SK-N-SH treated with all-trans-retinoic acid at 6 μM for 48 hours (cell line): ENCODE measurements at regions not wholly inside any gene's neighbourhood (a gene's known extent, or its start where the extent isn't known, plus 50 kb on each side); places are given as distances from the start of the nearest gene placed in this dataset.

ENCODE experiments used
- ATAC-seq: fragments of 200-7000 bp; cut with Tn5 transposase; 3 replicates; pipeline ENCODE4 v1.9.1; 2020; ENCODE audit warnings: mild to moderate bottlenecking, moderate library complexity
- ARNTL ChIP-seq: fragments of 450-650 bp; formaldehyde crosslinking; IDR thresholded peaks from 2 replicates; pipeline ENCODE4 v1.5.0; 2020; ENCODE audit warnings: low read depth, mild to moderate bottlenecking, moderate library complexity, borderline replicate concordance
- BACH2 ChIP-seq: fragments of 250-450 bp; sonication (Bioruptor Pico); IDR thresholded peaks from 2 replicates; pipeline ENCODE4 v1.9.0; 2021; ENCODE audit warnings: mild to moderate bottlenecking, borderline replicate concordance
- CREB5 ChIP-seq: fragments of 250-450 bp; sonication (Bioruptor Pico); IDR thresholded peaks from 2 replicates; pipeline ENCODE4 v1.5.1; 2020; ENCODE audit warnings: low read depth, mild to moderate bottlenecking, moderate library complexity
- CSDC2 ChIP-seq: fragments of 250-450 bp; sonication (Bioruptor Pico); IDR thresholded peaks from 2 replicates; pipeline ENCODE4 v1.5.0; 2020; ENCODE audit warnings: mild to moderate bottlenecking, moderate library complexity
- CSRNP3 ChIP-seq: fragments of 250-450 bp; sonication (Bioruptor Pico); IDR thresholded peaks from 2 replicates; pipeline ENCODE4 v1.5.1; 2021; ENCODE audit warnings: mild to moderate bottlenecking, moderate library complexity
- ESRRG ChIP-seq: fragments of 250-450 bp; sonication (Bioruptor Pico); IDR thresholded peaks from 2 replicates; pipeline ENCODE4 v1.6.1; 2021; ENCODE audit warnings: mild to moderate bottlenecking
- OSR1 ChIP-seq: fragments of 250-450 bp; sonication (Bioruptor Pico); IDR thresholded peaks from 2 replicates; pipeline ENCODE4 v1.8.0; 2022; ENCODE audit warnings: moderate library complexity, mild to moderate bottlenecking, inconsistent platforms
- POU6F1 ChIP-seq: fragments of 250-450 bp; sonication (Bioruptor Pico); IDR thresholded peaks from 2 replicates; pipeline ENCODE4 v1.8.0; 2021; ENCODE audit warnings: low read depth, mild to moderate bottlenecking, moderate library complexity, borderline replicate concordance
- RARB ChIP-seq: fragments of 250-450 bp; sonication (Bioruptor Pico); IDR thresholded peaks from 2 replicates; pipeline ENCODE4 v1.8.0; 2021; ENCODE audit warnings: mild to moderate bottlenecking, moderate library complexity
- SNAI2 ChIP-seq: fragments of 250-450 bp; sonication (Bioruptor Pico); IDR thresholded peaks from 2 replicates; pipeline ENCODE4 v1.5.0; 2020; ENCODE audit warnings: mild to moderate bottlenecking, moderate library complexity
- TCF4 ChIP-seq: fragments of 250-450 bp; sonication (Bioruptor Pico); IDR thresholded peaks from 2 replicates; pipeline ENCODE4 v1.8.0; 2021; ENCODE audit warnings: mild to moderate bottlenecking, moderate library complexity, borderline replicate concordance
- TOX ChIP-seq: fragments of 250-450 bp; sonication (Bioruptor Pico); IDR thresholded peaks from 2 replicates; pipeline ENCODE4 v1.8.0; 2021; ENCODE audit warnings: mild to moderate bottlenecking, moderate library complexity, borderline replicate concordance
- TSHZ2 ChIP-seq: fragments of 250-450 bp; sonication (Bioruptor Pico); IDR thresholded peaks from 2 replicates; pipeline ENCODE4 v1.5.0; 2020; ENCODE audit warnings: mild to moderate bottlenecking, moderate library complexity
- ZC3H10 ChIP-seq: fragments of 250-450 bp; sonication (Bioruptor Pico); IDR thresholded peaks from 2 replicates; pipeline ENCODE4 v1.5.1; 2021; ENCODE audit warnings: mild to moderate bottlenecking, moderate library complexity
- ZFP3 ChIP-seq: fragments of 250-450 bp; sonication (Bioruptor Pico); IDR thresholded peaks from 2 replicates; pipeline ENCODE4 v1.5.0; 2020; ENCODE audit warnings: mild to moderate bottlenecking, moderate library complexity
- ZFP30 ChIP-seq: fragments of 450-650 bp; formaldehyde crosslinking; IDR thresholded peaks from 2 replicates; pipeline ENCODE4 v1.5.0; 2022; ENCODE audit warnings: mild to moderate bottlenecking, moderate library complexity
- ZNF70 ChIP-seq: fragments of 450-650 bp; formaldehyde crosslinking; IDR thresholded peaks from 2 replicates; pipeline ENCODE4 v1.5.0; 2020; ENCODE audit warnings: mild to moderate bottlenecking, moderate library complexity
- ZNF8 ChIP-seq: fragments of 450-650 bp; formaldehyde crosslinking; IDR thresholded peaks from 2 replicates; pipeline ENCODE4 v1.5.0; 2020; ENCODE audit warnings: mild to moderate bottlenecking, moderate library complexity
- TF ChIP-seq, protein P1 (sequence below): fragments of 250-450 bp; sonication (Bioruptor Pico); IDR thresholded peaks from 2 replicates; pipeline ENCODE4 v1.8.0; 2020; ENCODE audit warnings: mild to moderate bottlenecking, moderate library complexity, borderline replicate concordance

DNA sequence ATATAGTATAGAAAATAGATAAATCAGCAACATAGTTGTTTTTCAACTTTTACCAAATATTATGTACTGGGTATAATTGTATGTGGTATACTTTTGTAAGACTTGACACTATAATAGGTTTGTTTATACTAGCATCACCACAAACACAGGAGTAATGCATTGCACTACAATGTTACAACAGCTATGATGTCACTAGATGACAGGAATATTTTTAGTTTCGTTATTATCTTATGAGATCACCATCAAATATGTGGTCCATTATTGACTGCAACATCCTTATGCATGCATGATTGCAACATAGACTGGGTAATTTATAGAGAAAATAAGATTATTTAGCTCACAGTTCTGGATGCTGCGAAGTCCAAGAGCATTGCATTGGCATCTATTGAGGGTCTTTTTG is 678.4 kb upstream of the ZNF804A start:
- ATAC-seq: no peak
- no peak for TF ChIP-seq CREB5 (CRISPR knock-in tag)

GRCh38 chr2:183925281-183925680 is 673.0 kb upstream of the ZNF804A start:
- ATAC-seq: no peak
- TF ChIP-seq ZC3H10 (CRISPR knock-in tag) (no peak), OSR1 (CRISPR knock-in tag) (no peak), ZNF8 (CRISPR knock-in tag) (no peak), BACH2 (CRISPR knock-in tag) (no peak)

DNA sequence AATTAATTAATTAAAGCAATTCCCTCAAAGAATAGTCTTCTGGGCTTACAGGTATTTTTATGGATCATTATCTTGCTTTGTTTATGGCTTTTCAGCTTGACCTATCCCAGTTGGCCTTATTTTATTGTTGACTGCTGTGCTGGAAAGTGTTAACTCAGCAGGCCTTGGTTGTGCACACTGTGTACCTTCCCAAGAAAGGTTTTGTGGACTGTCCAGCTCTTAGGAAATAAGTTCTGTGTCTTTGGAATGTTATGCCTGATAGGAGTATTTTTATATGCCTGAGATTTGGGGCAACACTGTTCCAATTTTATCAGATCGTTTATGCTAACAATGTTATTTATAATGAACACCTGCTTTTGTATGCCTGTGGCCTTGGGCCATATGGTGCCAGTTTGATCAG is 671.9 kb upstream of the ZNF804A start:
- TF ChIP-seq TOX (CRISPR knock-in tag): no peak
- TF ChIP-seq RARB (CRISPR knock-in tag): no peak
- no peak for TF ChIP-seq OSR1 (CRISPR knock-in tag)
- TF ChIP-seq ARNTL (CRISPR knock-in tag): no peak
- no peak for TF ChIP-seq CREB5 (CRISPR knock-in tag)
- TF ChIP-seq ZNF70 (CRISPR knock-in tag): no peak
- no peak for TF ChIP-seq POU6F1 (CRISPR knock-in tag)
- TF ChIP-seq ZFP30 (CRISPR knock-in tag): no peak
- no peak for TF ChIP-seq BACH2 (CRISPR knock-in tag)
- no peak for TF ChIP-seq ZNF8 (CRISPR knock-in tag)
- no peak for TF ChIP-seq TCF4 (CRISPR knock-in tag)
- TF ChIP-seq ZFP3 (CRISPR knock-in tag): no peak
- no peak for TF ChIP-seq CSDC2
- TF ChIP-seq ESRRG (CRISPR knock-in tag): no peak
- TF ChIP-seq TSHZ2 (CRISPR knock-in tag): no peak
- no peak for TF ChIP-seq SNAI2
- TF ChIP-seq, protein P1, sequence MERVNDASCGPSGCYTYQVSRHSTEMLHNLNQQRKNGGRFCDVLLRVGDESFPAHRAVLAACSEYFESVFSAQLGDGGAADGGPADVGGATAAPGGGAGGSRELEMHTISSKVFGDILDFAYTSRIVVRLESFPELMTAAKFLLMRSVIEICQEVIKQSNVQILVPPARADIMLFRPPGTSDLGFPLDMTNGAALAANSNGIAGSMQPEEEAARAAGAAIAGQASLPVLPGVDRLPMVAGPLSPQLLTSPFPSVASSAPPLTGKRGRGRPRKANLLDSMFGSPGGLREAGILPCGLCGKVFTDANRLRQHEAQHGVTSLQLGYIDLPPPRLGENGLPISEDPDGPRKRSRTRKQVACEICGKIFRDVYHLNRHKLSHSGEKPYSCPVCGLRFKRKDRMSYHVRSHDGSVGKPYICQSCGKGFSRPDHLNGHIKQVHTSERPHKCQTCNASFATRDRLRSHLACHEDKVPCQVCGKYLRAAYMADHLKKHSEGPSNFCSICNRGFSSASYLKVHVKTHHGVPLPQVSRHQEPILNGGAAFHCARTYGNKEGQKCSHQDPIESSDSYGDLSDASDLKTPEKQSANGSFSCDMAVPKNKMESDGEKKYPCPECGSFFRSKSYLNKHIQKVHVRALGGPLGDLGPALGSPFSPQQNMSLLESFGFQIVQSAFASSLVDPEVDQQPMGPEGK (CRISPR knock-in tag): no peak
- ATAC-seq: no peak

- ATAC-seq: no peak
- TF ChIP-seq POU6F1 (CRISPR knock-in tag): no peak
- TF ChIP-seq TOX (CRISPR knock-in tag): no peak
- TF ChIP-seq, protein P1 (CRISPR knock-in tag): no peak
- TF ChIP-seq CSRNP3 (CRISPR knock-in tag): no peak
- no peak for TF ChIP-seq ZFP30 (CRISPR knock-in tag)
Measured at GRCh38 chr2:183927406-183928325, 670.7 kb upstream of the ZNF804A start.
